ENCODE measurements at regions not wholly inside any gene's neighbourhood (a gene's known extent, or its start where the extent isn't known, plus 50 kb on each side); places are given as distances from the start of the nearest gene placed in this dataset.

- no peaks in the 10 kb centered on the region for H3K36me3 ChIP-seq (ENCODE audit: insufficient read depth, low read length)
- H3K9me3 ChIP-seq (ENCODE audit: low read length): no peaks in the 10 kb centered on the region
- H3K27me3 ChIP-seq (ENCODE audit: insufficient read depth, low read length): no peaks in the 10 kb centered on the region
- no peak overlapping the region for H2AFZ ChIP-seq (ENCODE audit: low read depth, low read length)
- no peak overlapping the region for H3K4me3 ChIP-seq (ENCODE audit: low read length)
- no peaks in the 10 kb centered on the region for H3K4me1 ChIP-seq (ENCODE audit: insufficient read depth, low read length)
Measured at GRCh38 chr1:114298008-114298407, 144.3 kb upstream of the SYT6 start.

GRCh38 chr1:114296413-114296812 lies 142.7 kb upstream of the SYT6 start:
- no peak overlapping the region for H2AFZ ChIP-seq (ENCODE audit: low read depth, low read length)
- no peaks in the 10 kb centered on the region for H3K36me3 ChIP-seq (ENCODE audit: insufficient read depth, low read length)
- H3K27me3 ChIP-seq (ENCODE audit: insufficient read depth, low read length): no peaks in the 10 kb centered on the region
- H3K4me3 ChIP-seq (ENCODE audit: low read length): no peak overlapping the region
- H3K4me1 ChIP-seq (ENCODE audit: insufficient read depth, low read length): no peaks in the 10 kb centered on the region
- no peaks in the 10 kb centered on the region for H3K9me3 ChIP-seq (ENCODE audit: low read length)

- Histone ChIP-seq H2AFZ (ENCODE audit: low read depth, low read length) (no peak overlapping the region), H3K4me1 (ENCODE audit: insufficient read depth, low read length) (no peaks in the 10 kb centered on the region), H3K9me3 (ENCODE audit: low read length) (no peaks in the 10 kb centered on the region), H3K27me3 (ENCODE audit: insufficient read depth, low read length) (no peaks in the 10 kb centered on the region), H3K4me3 (ENCODE audit: low read length) (no peak overlapping the region), H3K36me3 (ENCODE audit: insufficient read depth, low read length) (no peaks in the 10 kb centered on the region)
Measured at GRCh38 chr1:114295321-114295720, 141.7 kb upstream of the SYT6 start.

- Histone ChIP-seq H2AFZ (ENCODE audit: low read depth, low read length) (no peak overlapping the region), H3K4me1 (ENCODE audit: insufficient read depth, low read length) (no peaks in the 10 kb centered on the region), H3K27me3 (ENCODE audit: insufficient read depth, low read length) (no peaks in the 10 kb centered on the region), H3K9me3 (ENCODE audit: low read length) (no peaks in the 10 kb centered on the region), H3K4me3 (ENCODE audit: low read length) (no peak overlapping the region), H3K36me3 (ENCODE audit: insufficient read depth, low read length) (no peaks in the 10 kb centered on the region)
Measured at GRCh38 chr1:114292835-114293234, 139.2 kb upstream of the SYT6 start.

- Histone ChIP-seq H2AFZ (ENCODE audit: low read depth, low read length) (no peak overlapping the region), H3K4me3 (ENCODE audit: low read length) (no peak overlapping the region), H3K27me3 (ENCODE audit: insufficient read depth, low read length) (no peaks in the 10 kb centered on the region), H3K4me1 (ENCODE audit: insufficient read depth, low read length) (no peaks in the 10 kb centered on the region), H3K9me3 (ENCODE audit: low read length) (no peaks in the 10 kb centered on the region), H3K36me3 (ENCODE audit: insufficient read depth, low read length) (no peaks in the 10 kb centered on the region)
Measured at GRCh38 chr1:114292194-114292593, 138.5 kb upstream of the SYT6 start.

- no peaks in the 10 kb centered on the region for H3K27me3 ChIP-seq (ENCODE audit: insufficient read depth, low read length)
- H3K4me1 ChIP-seq (ENCODE audit: insufficient read depth, low read length): peaks cover 13% of the 10 kb centered on the region
- H2AFZ ChIP-seq (ENCODE audit: low read depth, low read length): no peak overlapping the region
- H3K36me3 ChIP-seq (ENCODE audit: insufficient read depth, low read length): no peaks in the 10 kb centered on the region
- H3K9me3 ChIP-seq (ENCODE audit: low read length): no peaks in the 10 kb centered on the region
- no peak overlapping the region for H3K4me3 ChIP-seq (ENCODE audit: low read length)
Measured at GRCh38 chr1:114290776-114291175, 137.1 kb upstream of the SYT6 start.

GRCh38 chr1:114290341-114290740 lies 136.7 kb upstream of the SYT6 start:
- Histone ChIP-seq H3K4me1 (ENCODE audit: insufficient read depth, low read length) (peaks cover 14% of the 10 kb centered on the region), H3K9me3 (ENCODE audit: low read length) (no peaks in the 10 kb centered on the region), H3K36me3 (ENCODE audit: insufficient read depth, low read length) (no peaks in the 10 kb centered on the region), H3K27me3 (ENCODE audit: insufficient read depth, low read length) (no peaks in the 10 kb centered on the region), H2AFZ (ENCODE audit: low read depth, low read length) (no peak overlapping the region), H3K4me3 (ENCODE audit: low read length) (no peak overlapping the region)

GRCh38 chr1:114289824-114290223 lies 136.2 kb upstream of the SYT6 start:
- H3K27me3 ChIP-seq (ENCODE audit: insufficient read depth, low read length): no peaks in the 10 kb centered on the region
- H3K4me1 ChIP-seq (ENCODE audit: insufficient read depth, low read length): peaks cover 14% of the 10 kb centered on the region
- H2AFZ ChIP-seq (ENCODE audit: low read depth, low read length): no peak overlapping the region
- no peak overlapping the region for H3K4me3 ChIP-seq (ENCODE audit: low read length)
- H3K36me3 ChIP-seq (ENCODE audit: insufficient read depth, low read length): no peaks in the 10 kb centered on the region
- H3K9me3 ChIP-seq (ENCODE audit: low read length): no peaks in the 10 kb centered on the region

- no peak overlapping the region for H3K4me3 ChIP-seq (ENCODE audit: low read length)
- no peaks in the 10 kb centered on the region for H3K9me3 ChIP-seq (ENCODE audit: low read length)
- no peaks in the 10 kb centered on the region for H3K27me3 ChIP-seq (ENCODE audit: insufficient read depth, low read length)
- H2AFZ ChIP-seq (ENCODE audit: low read depth, low read length): no peak overlapping the region
- peaks cover 14% of the 10 kb centered on the region for H3K4me1 ChIP-seq (ENCODE audit: insufficient read depth, low read length)
- no peaks in the 10 kb centered on the region for H3K36me3 ChIP-seq (ENCODE audit: insufficient read depth, low read length)
Measured at GRCh38 chr1:114289306-114289705, 135.6 kb upstream of the SYT6 start.

- no peak overlapping the region for H2AFZ ChIP-seq (ENCODE audit: low read depth, low read length)
- peaks cover 14% of the 10 kb centered on the region for H3K4me1 ChIP-seq (ENCODE audit: insufficient read depth, low read length)
- H3K9me3 ChIP-seq (ENCODE audit: low read length): no peaks in the 10 kb centered on the region
- no peaks in the 10 kb centered on the region for H3K27me3 ChIP-seq (ENCODE audit: insufficient read depth, low read length)
- no peaks in the 10 kb centered on the region for H3K36me3 ChIP-seq (ENCODE audit: insufficient read depth, low read length)
- no peak overlapping the region for H3K4me3 ChIP-seq (ENCODE audit: low read length)
Measured at GRCh38 chr1:114286960-114287359, 133.3 kb upstream of the SYT6 start.

- Histone ChIP-seq H3K4me3 (ENCODE audit: low read length) (no peak overlapping the region), H3K36me3 (ENCODE audit: insufficient read depth, low read length) (no peaks in the 10 kb centered on the region), H3K4me1 (ENCODE audit: insufficient read depth, low read length) (peaks cover 14% of the 10 kb centered on the region), H2AFZ (ENCODE audit: low read depth, low read length) (no peak overlapping the region), H3K27me3 (ENCODE audit: insufficient read depth, low read length) (no peaks in the 10 kb centered on the region), H3K9me3 (ENCODE audit: low read length) (no peaks in the 10 kb centered on the region)
Measured at GRCh38 chr1:114286179-114286578, 132.5 kb upstream of the SYT6 start.

GRCh38 chr1:114282751-114283403 lies 129.2 kb upstream of the SYT6 start:
- Histone ChIP-seq H3K9me3 (ENCODE audit: low read length) (no peaks in the 10 kb centered on the region), H3K4me1 (ENCODE audit: insufficient read depth, low read length) (peaks cover 14% of the 10 kb centered on the region), H3K36me3 (ENCODE audit: insufficient read depth, low read length) (no peaks in the 10 kb centered on the region), H3K27me3 (ENCODE audit: insufficient read depth, low read length) (no peaks in the 10 kb centered on the region), H2AFZ (ENCODE audit: low read depth, low read length) (no peak overlapping the region), H3K4me3 (ENCODE audit: low read length) (no peak overlapping the region)

GRCh38 chr1:114278911-114279310 lies 125.2 kb upstream of the SYT6 start:
- no peak overlapping the region for H2AFZ ChIP-seq (ENCODE audit: low read depth, low read length)
- no peaks in the 10 kb centered on the region for H3K9me3 ChIP-seq (ENCODE audit: low read length)
- H3K4me1 ChIP-seq (ENCODE audit: insufficient read depth, low read length): no peaks in the 10 kb centered on the region
- H3K4me3 ChIP-seq (ENCODE audit: low read length): no peak overlapping the region
- no peaks in the 10 kb centered on the region for H3K27me3 ChIP-seq (ENCODE audit: insufficient read depth, low read length)
- H3K36me3 ChIP-seq (ENCODE audit: insufficient read depth, low read length): no peaks in the 10 kb centered on the region

GRCh38 chr1:114278430-114278829 lies 124.8 kb upstream of the SYT6 start:
- no peak overlapping the region for H3K4me3 ChIP-seq (ENCODE audit: low read length)
- H3K9me3 ChIP-seq (ENCODE audit: low read length): no peaks in the 10 kb centered on the region
- no peak overlapping the region for H2AFZ ChIP-seq (ENCODE audit: low read depth, low read length)
- H3K27me3 ChIP-seq (ENCODE audit: insufficient read depth, low read length): no peaks in the 10 kb centered on the region
- H3K4me1 ChIP-seq (ENCODE audit: insufficient read depth, low read length): no peaks in the 10 kb centered on the region
- no peaks in the 10 kb centered on the region for H3K36me3 ChIP-seq (ENCODE audit: insufficient read depth, low read length)

Measured in neuron (in vitro differentiated cells).